NCI-H345 (cell line): ENCODE measurements at regions not wholly inside any gene's neighbourhood (a gene's known extent, or its start where the extent isn't known, plus 50 kb on each side); places are given as distances from the start of the nearest gene placed in this dataset.
"Not testable (repeated sequence)": the region's sequence is repeated elsewhere in the genome, so short reads cannot be mapped to it uniquely, and the experiment has no call there.

ENCODE experiments used
- DNase-seq: peaks from one replicate; lab custom pipeline; 2025; lab: John Stamatoyannopoulos, UW

GRCh38 chr4:24368801-24369200, 215.6 kb downstream of the DHX15 start:
- no peak for DNase-seq

GRCh38 chr4:24364852-24365251, 219.5 kb downstream of the DHX15 start:
- no peak for DNase-seq

- no peak for DNase-seq
Measured at GRCh38 chr4:24364249-24364648, 220.1 kb downstream of the DHX15 start.

GRCh38 chr4:24363751-24364150, 220.6 kb downstream of the DHX15 start:
- no peak for DNase-seq

GRCh38 chr4:24352112-24352511, 232.2 kb downstream of the DHX15 start:
- DNase-seq = no peak

- DNase-seq = not testable (repeated sequence)
Measured at GRCh38 chr4:24349168-24349996, 235.0 kb downstream of the DHX15 start.

- no peak for DNase-seq
Measured at GRCh38 chr4:24339260-24339659, 245.1 kb downstream of the DHX15 start.

- DNase-seq = no peak
Measured at GRCh38 chr4:24337451-24338190, 246.7 kb downstream of the DHX15 start.

- no peak for DNase-seq
Measured at GRCh38 chr4:24335616-24336015, 248.7 kb downstream of the DHX15 start.

GRCh38 chr4:24334906-24335305, 249.4 kb downstream of the DHX15 start:
- DNase-seq = no peak

- no peak for DNase-seq
Measured at GRCh38 chr4:24330573-24330972, 253.8 kb downstream of the DHX15 start.

GRCh38 chr4:24330172-24330571, 254.2 kb downstream of the DHX15 start:
- no peak for DNase-seq

GRCh38 chr4:24328711-24329110, 255.6 kb downstream of the DHX15 start:
- no peak for DNase-seq

- DNase-seq = no peak
Measured at GRCh38 chr4:24328310-24328709, 256.0 kb downstream of the DHX15 start.

- DNase-seq = no peak
Measured at GRCh38 chr4:24322995-24323394, 261.4 kb downstream of the DHX15 start.

GRCh38 chr4:24322511-24322910, 261.8 kb downstream of the DHX15 start:
- DNase-seq = no peak

- DNase-seq = no peak
Measured at GRCh38 chr4:24321616-24322015, 262.7 kb downstream of the DHX15 start.

GRCh38 chr4:24321131-24321530, 263.2 kb downstream of the DHX15 start:
- DNase-seq = no peak

GRCh38 chr4:24319387-24319786, 265.0 kb downstream of the DHX15 start:
- no peak for DNase-seq

GRCh38 chr4:24315056-24315455, 269.3 kb downstream of the DHX15 start:
- DNase-seq = no peak

GRCh38 chr4:24312261-24312913, 272.0 kb downstream of the DHX15 start:
- no peak for DNase-seq

- no peak for DNase-seq
Measured at GRCh38 chr4:24303926-24304325, 280.4 kb downstream of the DHX15 start.

- DNase-seq = no peak
Measured at GRCh38 chr4:24298911-24299310, 285.4 kb downstream of the DHX15 start.
